Kidney (tissue), 13 donors: ENCODE measurements at regions not wholly inside any gene's neighbourhood (a gene's known extent, or its start where the extent isn't known, plus 50 kb on each side); places are given as distances from the start of the nearest gene placed in this dataset.
A peak's percentile ranks its signal among the peaks of the same experiment; 100 is the strongest.

Experiments
- DNase-seq, 5 donors: peaks; one replicate each; pipeline ENCODE4 v3.0.0-alpha.2; 2013 to 2020
- FAIRE-seq: peaks from 2 replicates; lab custom pipeline; 2012; peaks lifted over from hg19 to GRCh38; lab: Jason Lieb, UNC
- H3K27ac ChIP-seq, 2 donors: one replicate each; pipeline ENCODE4 v1.7.0; 2013; ENCODE audit warnings: low read depth in 2 of 2, low read length in 2 of 2, inconsistent platforms in 1 of 2
- H3K27me3 ChIP-seq: one replicate; pipeline ENCODE4 v1.7.1; 2013; ENCODE audit warnings: low read length, inconsistent platforms; ENCODE audit not compliant: control insufficient read depth, insufficient read depth
- H3K36me3 ChIP-seq, 3 donors: one replicate each; pipeline versions ENCODE4 v1.7.0 to v1.7.1; 2013; ENCODE audit warnings: low read length in 3 of 3, control low read depth in 1 of 3, inconsistent platforms in 1 of 3; ENCODE audit not compliant: insufficient read depth in 3 of 3, control insufficient read depth in 2 of 3
- H3K4me1 ChIP-seq, 3 donors: one replicate each; pipeline versions ENCODE4 v1.7.0 to v1.7.1; 2013; ENCODE audit warnings: low read length in 3 of 3, inconsistent platforms in 1 of 3, low read depth in 1 of 3; ENCODE audit not compliant: control insufficient read depth in 2 of 3, insufficient read depth in 2 of 3
- H3K4me3 ChIP-seq, 3 donors: one replicate each; pipeline versions ENCODE4 v1.7.0 to v1.8.1; 2013; ENCODE audit warnings: low read length in 3 of 3, control low read depth in 1 of 3, inconsistent platforms in 1 of 3
- H3K9ac ChIP-seq, 3 donors: one replicate each; pipeline versions ENCODE4 v1.7.0 to v1.7.1; 2013; ENCODE audit warnings: low read length in 3 of 3, control low read depth in 1 of 3, inconsistent platforms in 1 of 3
- H3K9me3 ChIP-seq, 3 donors: one replicate each; pipeline versions ENCODE4 v1.7.0 to v1.7.1; 2013; ENCODE audit warnings: low read length in 3 of 3, control low read depth in 1 of 3, inconsistent platforms in 1 of 3; ENCODE audit not compliant: control insufficient read depth in 2 of 3, insufficient read depth in 1 of 3
- CTCF ChIP-seq: IDR thresholded peaks from 3 replicates; pipeline ENCODE4 v1.5.1; 2012; ENCODE audit warnings: mild to moderate bottlenecking, moderate library complexity, borderline replicate concordance; ENCODE audit not compliant: insufficient read depth; ENCODE audit errors: extremely low read depth
- intact Hi-C: fragments of 100-400 bp; cut with DNase I; formaldehyde crosslinking; loops from one replicate; pipeline ENCODE4 v1.11.1; 2022
- donor health status: control.
- donor health status: control.
- donor health status: control.
- donor health status: control.
- donor health status: control.
- donor health status: DM: yes; HTN: yes; CAD: no.
- donor health status: Normal renal cell carcinoma (clear cell type).

GRCh38 chr16:85541980-85542900 is 70.9 kb upstream of the GSE1 start:
- Histone ChIP-seq H3K9ac (no peak overlapping the region), H3K36me3 (no peaks in the 10 kb centered on the region), H3K4me3 (no peak overlapping the region), H3K9me3 (peaks cover 0 to 4% (median 0%) of the 10 kb centered on the region in 3 donors), H3K4me1 (peaks cover 0 to 13% (median 5%) of the 10 kb centered on the region in 3 donors), H3K27me3 (no peaks in the 10 kb centered on the region), H3K27ac (no peak overlapping the region)
- intact Hi-C loops = no loop called here
- no peak for TF ChIP-seq CTCF
- DNase-seq = peak in 2 of 5 donors; percentile 45 to 59
- no peak for FAIRE-seq

- FAIRE-seq (no peak), DNase-seq (no peak)
- peaks cover 0 to 4% (median 0%) of the 10 kb centered on the region in 3 donors for H3K9me3 ChIP-seq
- no peak for TF ChIP-seq CTCF
- H3K4me1 ChIP-seq = peaks cover 0 to 8% (median under 1%) of the 10 kb centered on the region in 3 donors
- intact Hi-C loops = no loop called here
- H3K27me3 ChIP-seq = no peaks in the 10 kb centered on the region
- H3K27ac ChIP-seq = no peak overlapping the region
- no peaks in the 10 kb centered on the region for H3K36me3 ChIP-seq
- no peak overlapping the region for H3K9ac ChIP-seq
- no peak overlapping the region for H3K4me3 ChIP-seq
Observed at GRCh38 chr16:85543536-85543935, 69.6 kb upstream of the GSE1 start.

- Histone ChIP-seq H3K27ac (no peak overlapping the region), H3K4me3 (no peak overlapping the region), H3K4me1 (peaks cover 0 to 3% (median 0%) of the 10 kb centered on the region in 3 donors), H3K36me3 (no peaks in the 10 kb centered on the region), H3K9ac (no peak overlapping the region), H3K27me3 (no peaks in the 10 kb centered on the region), H3K9me3 (peaks cover 0 to 4% (median 0%) of the 10 kb centered on the region in 3 donors)
- DNase-seq (no peak), FAIRE-seq (no peak)
- no peak for TF ChIP-seq CTCF
- intact Hi-C loops = no loop called here
Observed at GRCh38 chr16:85544016-85544415, 69.1 kb upstream of the GSE1 start.
